Chondrocyte (in vitro differentiated cells): ENCODE measurements at regions not wholly inside any gene's neighbourhood (a gene's known extent, or its start where the extent isn't known, plus 50 kb on each side); places are given as distances from the start of the nearest gene placed in this dataset.
A peak's percentile ranks its signal among the peaks of the same experiment; 100 is the strongest.
"Not testable (repeated sequence)": the region's sequence is repeated elsewhere in the genome, so short reads cannot be mapped to it uniquely, and the experiment has no call there.

Experiments
- DNase-seq: peaks from one replicate; pipeline ENCODE4 v3.0.0; 2021; ENCODE audit warnings: mixed read lengths, low spot score
- H3K27ac Mint-ChIP-seq: one replicate; pipeline ENCODE4 v1.8.0; 2021; ENCODE audit warnings: mild to moderate bottlenecking, moderate library complexity, mixed read lengths; ENCODE audit not compliant: unreplicated experiment
- H3K27me3 Mint-ChIP-seq: 2 replicates; pipeline ENCODE4 v1.8.0; 2021; ENCODE audit warnings: low read depth, mixed read lengths
- H3K36me3 Mint-ChIP-seq: 2 replicates; pipeline ENCODE4 v1.8.0; 2021; ENCODE audit warnings: low read depth, mixed read lengths
- H3K4me1 Mint-ChIP-seq: 2 replicates; pipeline ENCODE4 v1.8.0; 2021; ENCODE audit warnings: low read depth, mild to moderate bottlenecking, mixed read lengths
- H3K4me3 Mint-ChIP-seq: one replicate; pipeline ENCODE4 v1.8.0; 2021; ENCODE audit warnings: mild to moderate bottlenecking, moderate library complexity, mixed read lengths; ENCODE audit not compliant: unreplicated experiment
- H3K9me3 Mint-ChIP-seq: 2 replicates; pipeline ENCODE4 v1.8.0; 2021; ENCODE audit warnings: low read depth, mixed read lengths
- TF ChIP-seq, protein P1 (sequence below): fragments of 200-600 bp; sonication (generic); IDR thresholded peaks from 2 replicates; pipeline ENCODE4 v1.5.0; 2021; ENCODE audit warnings: antibody characterized with exemption, mild to moderate bottlenecking, moderate library complexity

DNA sequence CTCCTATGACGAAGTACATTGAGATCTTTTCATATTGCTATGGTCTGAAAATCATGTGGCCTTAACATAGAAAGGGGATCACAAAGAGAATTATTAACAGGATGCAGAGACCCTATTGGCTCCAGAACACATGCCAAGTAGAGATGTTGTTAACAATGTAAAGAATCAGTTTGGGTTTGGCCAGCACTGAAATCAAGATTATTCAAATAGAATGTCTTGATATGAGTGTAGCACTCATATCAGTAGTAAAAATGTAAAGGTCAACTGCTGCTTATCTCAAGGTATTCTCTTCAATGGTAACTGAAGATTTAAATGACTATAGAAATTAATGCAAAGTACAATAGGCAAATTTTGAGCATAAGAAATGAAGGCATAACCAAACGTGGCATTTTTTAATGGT is 262.8 kb downstream of the PTH2R start:
- H3K4me1 Mint-ChIP-seq, result no peaks in the 10 kb centered on the region
- H3K27me3 Mint-ChIP-seq, result peaks cover 2% of the 10 kb centered on the region
- DNase-seq, result no peak
- H3K9me3 Mint-ChIP-seq, result no peaks in the 10 kb centered on the region
- no peak overlapping the region for H3K4me3 Mint-ChIP-seq
- TF ChIP-seq, protein P1, sequence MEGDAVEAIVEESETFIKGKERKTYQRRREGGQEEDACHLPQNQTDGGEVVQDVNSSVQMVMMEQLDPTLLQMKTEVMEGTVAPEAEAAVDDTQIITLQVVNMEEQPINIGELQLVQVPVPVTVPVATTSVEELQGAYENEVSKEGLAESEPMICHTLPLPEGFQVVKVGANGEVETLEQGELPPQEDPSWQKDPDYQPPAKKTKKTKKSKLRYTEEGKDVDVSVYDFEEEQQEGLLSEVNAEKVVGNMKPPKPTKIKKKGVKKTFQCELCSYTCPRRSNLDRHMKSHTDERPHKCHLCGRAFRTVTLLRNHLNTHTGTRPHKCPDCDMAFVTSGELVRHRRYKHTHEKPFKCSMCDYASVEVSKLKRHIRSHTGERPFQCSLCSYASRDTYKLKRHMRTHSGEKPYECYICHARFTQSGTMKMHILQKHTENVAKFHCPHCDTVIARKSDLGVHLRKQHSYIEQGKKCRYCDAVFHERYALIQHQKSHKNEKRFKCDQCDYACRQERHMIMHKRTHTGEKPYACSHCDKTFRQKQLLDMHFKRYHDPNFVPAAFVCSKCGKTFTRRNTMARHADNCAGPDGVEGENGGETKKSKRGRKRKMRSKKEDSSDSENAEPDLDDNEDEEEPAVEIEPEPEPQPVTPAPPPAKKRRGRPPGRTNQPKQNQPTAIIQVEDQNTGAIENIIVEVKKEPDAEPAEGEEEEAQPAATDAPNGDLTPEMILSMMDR, result no peak
- H3K36me3 Mint-ChIP-seq, result no peaks in the 10 kb centered on the region
- no peak overlapping the region for H3K27ac Mint-ChIP-seq

GRCh38 chr2:208671284-208671683 is 264.7 kb downstream of the PTH2R start:
- Mint-ChIP-seq H3K9me3 (no peaks in the 10 kb centered on the region), H3K27me3 (peaks cover 2% of the 10 kb centered on the region), H3K27ac (no peak overlapping the region), H3K36me3 (no peaks in the 10 kb centered on the region), H3K4me1 (no peaks in the 10 kb centered on the region), H3K4me3 (no peak overlapping the region)
- TF ChIP-seq, protein P1, result no peak
- DNase-seq, result no peak

DNA sequence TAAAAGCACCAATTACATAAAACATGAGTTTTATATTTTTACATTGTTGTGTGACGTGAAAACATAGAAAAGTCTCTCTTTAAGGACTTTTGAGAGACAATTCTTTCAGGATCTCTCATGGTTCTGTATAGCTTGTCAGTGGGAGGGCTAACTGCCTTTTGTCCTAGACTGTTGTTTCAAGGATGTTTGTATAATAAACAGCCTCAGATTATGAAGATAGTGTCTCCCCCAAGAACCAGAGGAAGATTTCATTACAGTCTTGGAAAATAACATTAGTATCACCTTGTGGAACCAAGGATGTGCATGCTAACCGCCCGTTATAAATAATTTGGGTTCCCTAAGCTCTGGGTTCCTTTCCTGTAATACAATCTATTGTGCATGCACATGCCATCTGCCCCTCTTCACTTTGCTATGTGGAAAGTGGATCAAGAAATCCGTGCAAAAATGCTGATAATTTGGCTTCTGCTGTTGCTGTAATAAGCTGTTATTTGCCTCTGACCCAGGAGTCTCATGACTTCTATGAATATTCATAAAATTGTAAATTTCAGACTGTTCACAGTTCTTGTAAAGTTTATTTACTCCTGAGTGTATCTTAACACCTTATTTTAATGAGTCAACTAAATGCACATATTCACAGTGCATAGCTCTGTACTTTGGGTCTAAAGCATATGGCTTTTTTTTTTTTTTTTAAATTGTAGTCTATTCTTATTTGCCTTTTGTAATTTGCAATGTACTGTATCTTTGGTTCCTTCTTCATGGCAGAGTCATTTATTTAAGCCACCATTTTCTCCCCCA is 265.5 kb downstream of the PTH2R start:
- Mint-ChIP-seq H3K4me1 (no peaks in the 10 kb centered on the region), H3K27me3 (peaks cover 2% of the 10 kb centered on the region), H3K36me3 (no peaks in the 10 kb centered on the region), H3K9me3 (no peaks in the 10 kb centered on the region), H3K27ac (no peak overlapping the region), H3K4me3 (no peak overlapping the region)
- TF ChIP-seq, protein P1, result no peak
- no peak for DNase-seq

GRCh38 chr2:208673631-208674030 is 267.0 kb downstream of the PTH2R start:
- no peaks in the 10 kb centered on the region for H3K36me3 Mint-ChIP-seq
- H3K27ac Mint-ChIP-seq, result no peak overlapping the region
- TF ChIP-seq, protein P1, result no peak
- no peaks in the 10 kb centered on the region for H3K9me3 Mint-ChIP-seq
- H3K4me3 Mint-ChIP-seq, result no peak overlapping the region
- peaks cover 2% of the 10 kb centered on the region for H3K27me3 Mint-ChIP-seq
- no peaks in the 10 kb centered on the region for H3K4me1 Mint-ChIP-seq
- DNase-seq, result no peak

- Mint-ChIP-seq H3K9me3 (peaks cover 6% of the 10 kb centered on the region), H3K4me3 (no peak overlapping the region), H3K36me3 (no peaks in the 10 kb centered on the region), H3K27ac (no peak overlapping the region), H3K4me1 (no peaks in the 10 kb centered on the region), H3K27me3 (peaks cover 2% of the 10 kb centered on the region)
- DNase-seq, result no peak
- TF ChIP-seq, protein P1, result no peak
Measured at GRCh38 chr2:208674919-208675318, 268.3 kb downstream of the PTH2R start.

DNA sequence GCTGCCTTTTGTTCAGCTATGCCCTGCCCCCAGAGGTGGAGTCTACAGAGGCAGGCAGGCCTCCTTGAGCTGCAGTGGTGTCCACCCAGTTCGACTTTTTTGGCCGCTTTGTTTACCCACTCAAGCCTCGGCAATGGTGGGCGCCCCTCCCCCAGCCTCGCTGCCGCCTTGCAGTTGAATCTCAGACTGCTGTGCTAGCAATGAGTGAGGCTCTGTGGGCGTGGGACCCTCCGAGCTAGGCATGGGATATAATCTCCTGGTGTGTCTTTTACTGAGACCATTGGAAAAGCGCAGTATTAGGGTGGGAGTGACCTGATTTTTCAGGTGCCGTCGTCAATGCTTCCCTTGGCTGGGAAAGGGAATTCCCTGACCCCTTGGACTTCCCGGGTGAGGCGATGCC is 279.3 kb downstream of the PTH2R start:
- H3K36me3 Mint-ChIP-seq, H3K4me3 Mint-ChIP-seq, H3K4me1 Mint-ChIP-seq, H3K27me3 Mint-ChIP-seq, H3K27ac Mint-ChIP-seq: not testable (repeated sequence)
- peaks cover 37% of the 10 kb centered on the region for H3K9me3 Mint-ChIP-seq
- DNase-seq, result peak; percentile 75
